Astrocyte (in vitro differentiated cells and primary cell): ENCODE measurements at regions not wholly inside any gene's neighbourhood (a gene's known extent, or its start where the extent isn't known, plus 50 kb on each side); places are given as distances from the start of the nearest gene placed in this dataset.

ENCODE experiments used
- DNase-seq: peaks from one replicate; pipeline ENCODE4 v3.0.0-alpha.2; 2010; ENCODE audit warnings: low read depth
- FAIRE-seq: peaks from 2 replicates; lab custom pipeline; 2011; peaks lifted over from hg19 to GRCh38; lab: Jason Lieb, UNC
- H2AFZ ChIP-seq: 2 replicates; pipeline ENCODE4 v1.6.0; 2012; ENCODE audit warnings: low read depth, low read length, inconsistent platforms
- H3K27ac ChIP-seq: 2 replicates; pipeline ENCODE4 v1.5.1; 2011; ENCODE audit warnings: low read depth, low read length, inconsistent platforms
- H3K27me3 ChIP-seq: 2 replicates; pipeline ENCODE4 v1.6.0; 2011; ENCODE audit warnings: low read length, inconsistent platforms; ENCODE audit not compliant: insufficient read depth
- H3K36me3 ChIP-seq: 2 replicates; pipeline ENCODE4 v1.5.1; 2011; ENCODE audit warnings: low read length, inconsistent platforms; ENCODE audit not compliant: insufficient read depth
- H3K4me1 ChIP-seq: 2 replicates; pipeline ENCODE4 v1.5.1; 2011; ENCODE audit warnings: low read length, inconsistent platforms; ENCODE audit not compliant: insufficient read depth
- H3K4me2 ChIP-seq: 2 replicates; pipeline ENCODE4 v1.6.0; 2012; ENCODE audit warnings: low read length, inconsistent platforms
- H3K4me3 ChIP-seq: 2 replicates; pipeline ENCODE4 v1.5.1; 2011; ENCODE audit warnings: low read depth, mild to moderate bottlenecking, low read length, inconsistent platforms; ENCODE audit not compliant: insufficient read depth
- H3K79me2 ChIP-seq: 2 replicates; pipeline ENCODE4 v1.6.0; 2012; ENCODE audit warnings: mild to moderate bottlenecking, low read length, inconsistent platforms; ENCODE audit not compliant: insufficient read depth
- H3K9ac ChIP-seq: 2 replicates; pipeline ENCODE4 v1.6.0; 2012; ENCODE audit warnings: mild to moderate bottlenecking, low read length, inconsistent platforms
- H3K9me3 ChIP-seq: 2 replicates; pipeline ENCODE4 v1.5.1; 2012; ENCODE audit warnings: low read depth, mild to moderate bottlenecking, low read length, inconsistent platforms; ENCODE audit not compliant: insufficient read depth
- H4K20me1 ChIP-seq: 2 replicates; pipeline ENCODE4 v1.6.0; 2012; ENCODE audit warnings: low read length, inconsistent platforms; ENCODE audit not compliant: insufficient read depth
- H3K27ac Mint-ChIP-seq: one replicate; pipeline ENCODE4 v1.8.0; 2021; ENCODE audit warnings: mild to moderate bottlenecking, mixed read lengths; ENCODE audit not compliant: unreplicated experiment
- H3K27me3 Mint-ChIP-seq: one replicate; pipeline ENCODE4 v1.8.0; 2021; ENCODE audit warnings: low read depth, mixed read lengths; ENCODE audit not compliant: unreplicated experiment
- H3K36me3 Mint-ChIP-seq: one replicate; pipeline ENCODE4 v1.8.0; 2021; ENCODE audit warnings: low read depth, mixed read lengths; ENCODE audit not compliant: unreplicated experiment
- H3K4me1 Mint-ChIP-seq: one replicate; pipeline ENCODE4 v1.8.0; 2021; ENCODE audit warnings: low read depth, mixed read lengths; ENCODE audit not compliant: unreplicated experiment
- H3K4me3 Mint-ChIP-seq: one replicate; pipeline ENCODE4 v1.8.0; 2021; ENCODE audit warnings: mild to moderate bottlenecking, moderate library complexity, mixed read lengths; ENCODE audit not compliant: unreplicated experiment
- H3K9me3 Mint-ChIP-seq: one replicate; pipeline ENCODE4 v1.8.0; 2021; ENCODE audit warnings: mild to moderate bottlenecking, mixed read lengths; ENCODE audit not compliant: unreplicated experiment
- CTCF ChIP-seq: IDR thresholded peaks from 2 replicates; pipeline ENCODE4 v1.5.1; 2011; ENCODE audit warnings: low read depth, mild to moderate bottlenecking, inconsistent platforms, low read length, moderate library complexity; ENCODE audit not compliant: insufficient read depth
- EZH2 ChIP-seq: IDR thresholded peaks from 2 replicates; pipeline ENCODE4 v1.6.1; 2012; ENCODE audit warnings: mild to moderate bottlenecking, low read length, inconsistent platforms; ENCODE audit not compliant: insufficient read depth

- no peaks in the 10 kb centered on the region for H3K36me3 ChIP-seq
- Mint-ChIP-seq H3K27me3 (no peaks in the 10 kb centered on the region), H3K36me3 (no peaks in the 10 kb centered on the region), H3K27ac (no peak overlapping the region), H3K4me1 (no peaks in the 10 kb centered on the region), H3K9me3 (no peaks in the 10 kb centered on the region), H3K4me3 (no peak overlapping the region)
- no peak overlapping the region for H3K4me3 ChIP-seq
- H3K27me3 ChIP-seq = no peaks in the 10 kb centered on the region
- H3K4me1 ChIP-seq = no peaks in the 10 kb centered on the region
- H3K79me2 ChIP-seq = no peaks in the 10 kb centered on the region
- no peak overlapping the region for H3K27ac ChIP-seq
- H3K4me2 ChIP-seq = no peak overlapping the region
- no peak overlapping the region for H2AFZ ChIP-seq
- TF ChIP-seq EZH2 (no peak), CTCF (no peak)
- no peak for FAIRE-seq
- H3K9me3 ChIP-seq = no peaks in the 10 kb centered on the region
- DNase-seq = no peak
- H4K20me1 ChIP-seq = no peaks in the 10 kb centered on the region
- H3K9ac ChIP-seq = no peak overlapping the region
Observed at GRCh38 chrX:35150642-35151239, 208.1 kb downstream of the FAM47B start.

- peaks cover 2% of the 10 kb centered on the region for H3K4me1 Mint-ChIP-seq
Observed at GRCh38 chrX:35166023-35166422, 223.4 kb downstream of the FAM47B start.

More at GRCh38 chrX:35166023-35166422, 223.4 kb downstream of the FAM47B start:
- Mint-ChIP-seq H3K27me3 (no peaks in the 10 kb centered on the region), H3K4me3 (no peak overlapping the region), H3K36me3 (no peaks in the 10 kb centered on the region), H3K27ac (no peak overlapping the region), H3K9me3 (no peaks in the 10 kb centered on the region)
- no peaks in the 10 kb centered on the region for H3K4me1 ChIP-seq
- no peak overlapping the region for H2AFZ ChIP-seq
- H3K79me2 ChIP-seq = no peaks in the 10 kb centered on the region
- DNase-seq (no peak), FAIRE-seq (peak; percentile 29)
- no peaks in the 10 kb centered on the region for H4K20me1 ChIP-seq
- H3K27me3 ChIP-seq = no peaks in the 10 kb centered on the region
- H3K9ac ChIP-seq = no peak overlapping the region
- H3K4me3 ChIP-seq = no peak overlapping the region
- H3K9me3 ChIP-seq = no peaks in the 10 kb centered on the region
- H3K4me2 ChIP-seq = no peak overlapping the region
- no peak overlapping the region for H3K27ac ChIP-seq
- no peaks in the 10 kb centered on the region for H3K36me3 ChIP-seq
- no peak for TF ChIP-seq CTCF
- no peak for TF ChIP-seq EZH2
